Sigmoid colon (tissue), 4 donors: ENCODE measurements at regions not wholly inside any gene's neighbourhood (a gene's known extent, or its start where the extent isn't known, plus 50 kb on each side); places are given as distances from the start of the nearest gene placed in this dataset.

Experiments
- CTCF ChIP-seq, 4 experiments: fragments of 450-650 bp in 3 of 4; fragments of 200-600 bp in 1 of 4; IDR thresholded peaks; one replicate each; pipeline ENCODE4 v1.5.1; 2016 to 2019; ENCODE audit warnings: antibody characterized with exemption in 4 of 4, mild to moderate bottlenecking in 3 of 4, moderate library complexity in 2 of 4
- POLR2AphosphoS5 ChIP-seq, 4 donors: sonication (generic); formaldehyde crosslinking; IDR thresholded peaks; one replicate each; pipeline ENCODE4 v1.6.1; 2017; ENCODE audit warnings: antibody characterized with exemption in 4 of 4

- TF ChIP-seq CTCF (IDR thresholded peaks at IDR 0.05) (no peak), POLR2AphosphoS5 (IDR thresholded peaks at IDR 0.05) (peak in 3 of 4 donors; percentile 33 to 64 (median 43))
Observed at GRCh38 chr10:44293842-44294241, 91.1 kb downstream of the CXCL12 start.
